ENCODE measurements at regions not wholly inside any gene's neighbourhood (a gene's known extent, or its start where the extent isn't known, plus 50 kb on each side); places are given as distances from the start of the nearest gene placed in this dataset.

GRCh38 chr9:89844075-89844474, 239.3 kb downstream of the GADD45G start (continued):
- no peak for TF ChIP-seq ZNF274 (IDR thresholded peaks at IDR 0.05; ENCODE audit: low read depth, low read length)
- TF ChIP-seq JUND (IDR thresholded peaks at IDR 0.05): no peak
- TF ChIP-seq, protein P1, sequence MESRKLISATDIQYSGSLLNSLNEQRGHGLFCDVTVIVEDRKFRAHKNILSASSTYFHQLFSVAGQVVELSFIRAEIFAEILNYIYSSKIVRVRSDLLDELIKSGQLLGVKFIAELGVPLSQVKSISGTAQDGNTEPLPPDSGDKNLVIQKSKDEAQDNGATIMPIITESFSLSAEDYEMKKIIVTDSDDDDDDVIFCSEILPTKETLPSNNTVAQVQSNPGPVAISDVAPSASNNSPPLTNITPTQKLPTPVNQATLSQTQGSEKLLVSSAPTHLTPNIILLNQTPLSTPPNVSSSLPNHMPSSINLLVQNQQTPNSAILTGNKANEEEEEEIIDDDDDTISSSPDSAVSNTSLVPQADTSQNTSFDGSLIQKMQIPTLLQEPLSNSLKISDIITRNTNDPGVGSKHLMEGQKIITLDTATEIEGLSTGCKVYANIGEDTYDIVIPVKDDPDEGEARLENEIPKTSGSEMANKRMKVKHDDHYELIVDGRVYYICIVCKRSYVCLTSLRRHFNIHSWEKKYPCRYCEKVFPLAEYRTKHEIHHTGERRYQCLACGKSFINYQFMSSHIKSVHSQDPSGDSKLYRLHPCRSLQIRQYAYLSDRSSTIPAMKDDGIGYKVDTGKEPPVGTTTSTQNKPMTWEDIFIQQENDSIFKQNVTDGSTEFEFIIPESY (IDR thresholded peaks at IDR 0.05; ENCODE audit: extremely low read depth, insufficient replicate concordance, low read length): no peak
- TF ChIP-seq RAD21 (IDR thresholded peaks at IDR 0.05; ENCODE audit: low read depth): no peak
- no peak for TF ChIP-seq EZH2 (IDR thresholded peaks at IDR 0.05)
- no peak for TF ChIP-seq FOSL1 (IDR thresholded peaks at IDR 0.05; ENCODE audit: low read depth)
- no peak for TF ChIP-seq MAX (IDR thresholded peaks at IDR 0.05)

DNA sequence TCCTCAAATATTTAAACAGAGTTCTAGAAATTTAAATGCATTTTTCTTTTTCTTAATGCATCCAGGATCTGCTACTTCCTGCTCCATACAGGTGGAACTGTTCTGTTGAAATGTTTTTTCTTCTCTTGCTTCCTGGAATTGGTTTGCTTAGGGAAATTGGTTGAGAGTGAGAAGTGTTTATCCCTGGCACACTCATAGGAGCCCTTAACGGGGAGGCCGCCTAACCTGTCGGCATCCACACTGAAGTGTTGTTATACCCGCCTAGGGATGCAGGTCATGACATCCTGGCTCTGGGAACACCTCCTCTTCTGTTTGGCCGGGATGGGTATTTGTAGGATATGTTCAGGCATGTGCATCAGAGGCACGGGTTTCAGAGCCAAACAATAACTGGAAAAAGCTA, 239.7 kb downstream of the GADD45G start:
- no TSS peak for BruUV-seq (replicated peaks)
- no peak overlapping the region for H2AFZ ChIP-seq (ENCODE audit: low read depth, low read length, poor library complexity, severe bottlenecking)
- H3K27me3 ChIP-seq (ENCODE audit: insufficient read depth, low read length): peaks cover 3% of the 10 kb centered on the region
- ChIA-PET POLR2A (no interaction called here), RAD21 (ENCODE audit: low non-redundant PET in 1 of 2, low total read pairs in 2 of 2, uncharacterized antibody in 2 of 2, unreplicated experiment in 2 of 2) (no interaction called here), CTCF (no interaction called here)
- DNase-seq (ENCODE audit: low read depth, low spot score): no peak
- intact Hi-C loops (cut with micrococcal nuclease): no loop called here
- TF ChIP-seq ZNF274 (IDR thresholded peaks at IDR 0.05; ENCODE audit: low read depth, low read length) (no peak), EZH2 (IDR thresholded peaks at IDR 0.05) (no peak), EZH2phosphoT487 (IDR thresholded peaks at IDR 0.05; ENCODE audit: borderline replicate concordance) (no peak), POLR2A (IDR thresholded peaks at IDR 0.05; ENCODE audit: borderline replicate concordance, extremely low read depth, insufficient read depth, insufficient read length) (no peak), YY1 (IDR thresholded peaks at IDR 0.05; ENCODE audit: extremely low read depth, insufficient replicate concordance, low read depth, low read length) (no peak), CBX3 (IDR thresholded peaks at IDR 0.05; ENCODE audit: low read depth) (no peak), SRF (IDR thresholded peaks at IDR 0.05; ENCODE audit: low read depth) (no peak), SIN3A (IDR thresholded peaks at IDR 0.05; ENCODE audit: low read depth) (no peak), ELF1 (IDR thresholded peaks at IDR 0.05; ENCODE audit: borderline replicate concordance, low read depth) (no peak), CEBPB (IDR thresholded peaks at IDR 0.05; ENCODE audit: low read depth) (no peak), MAX (IDR thresholded peaks at IDR 0.05) (no peak), POLR2AphosphoS5 (IDR thresholded peaks at IDR 0.05; ENCODE audit: low read depth, low read length) (no peak)
- TF ChIP-seq, protein P2, sequence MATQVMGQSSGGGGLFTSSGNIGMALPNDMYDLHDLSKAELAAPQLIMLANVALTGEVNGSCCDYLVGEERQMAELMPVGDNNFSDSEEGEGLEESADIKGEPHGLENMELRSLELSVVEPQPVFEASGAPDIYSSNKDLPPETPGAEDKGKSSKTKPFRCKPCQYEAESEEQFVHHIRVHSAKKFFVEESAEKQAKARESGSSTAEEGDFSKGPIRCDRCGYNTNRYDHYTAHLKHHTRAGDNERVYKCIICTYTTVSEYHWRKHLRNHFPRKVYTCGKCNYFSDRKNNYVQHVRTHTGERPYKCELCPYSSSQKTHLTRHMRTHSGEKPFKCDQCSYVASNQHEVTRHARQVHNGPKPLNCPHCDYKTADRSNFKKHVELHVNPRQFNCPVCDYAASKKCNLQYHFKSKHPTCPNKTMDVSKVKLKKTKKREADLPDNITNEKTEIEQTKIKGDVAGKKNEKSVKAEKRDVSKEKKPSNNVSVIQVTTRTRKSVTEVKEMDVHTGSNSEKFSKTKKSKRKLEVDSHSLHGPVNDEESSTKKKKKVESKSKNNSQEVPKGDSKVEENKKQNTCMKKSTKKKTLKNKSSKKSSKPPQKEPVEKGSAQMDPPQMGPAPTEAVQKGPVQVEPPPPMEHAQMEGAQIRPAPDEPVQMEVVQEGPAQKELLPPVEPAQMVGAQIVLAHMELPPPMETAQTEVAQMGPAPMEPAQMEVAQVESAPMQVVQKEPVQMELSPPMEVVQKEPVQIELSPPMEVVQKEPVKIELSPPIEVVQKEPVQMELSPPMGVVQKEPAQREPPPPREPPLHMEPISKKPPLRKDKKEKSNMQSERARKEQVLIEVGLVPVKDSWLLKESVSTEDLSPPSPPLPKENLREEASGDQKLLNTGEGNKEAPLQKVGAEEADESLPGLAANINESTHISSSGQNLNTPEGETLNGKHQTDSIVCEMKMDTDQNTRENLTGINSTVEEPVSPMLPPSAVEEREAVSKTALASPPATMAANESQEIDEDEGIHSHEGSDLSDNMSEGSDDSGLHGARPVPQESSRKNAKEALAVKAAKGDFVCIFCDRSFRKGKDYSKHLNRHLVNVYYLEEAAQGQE (IDR thresholded peaks at IDR 0.05; ENCODE audit: low read depth): no peak
- TF ChIP-seq, protein P1 (IDR thresholded peaks at IDR 0.05; ENCODE audit: extremely low read depth, insufficient replicate concordance, low read length): no peak
- H3K79me2 ChIP-seq (ENCODE audit: insufficient read depth, low read length): no peaks in the 10 kb centered on the region
- H3K9me3 ChIP-seq (ENCODE audit: control insufficient read depth in 1 of 2, insufficient read depth in 1 of 2, low read depth in 1 of 2, low read length in 2 of 2): no peaks in the 10 kb centered on the region; a peak in 1 of 4 replicates
- H3K4me3 ChIP-seq (replicated peaks in 1 of 2; ENCODE audit: low read depth in 1 of 2, low read length in 2 of 2): no peak overlapping the region
- no peaks in the 10 kb centered on the region for H3K4me1 ChIP-seq (ENCODE audit: control insufficient read depth in 1 of 2, insufficient read depth in 2 of 2, low read length in 2 of 2)
- ATAC-seq: no peak
- no peak overlapping the region for H3K4me2 ChIP-seq (ENCODE audit: low read length)
- no peak overlapping the region for H3K27ac ChIP-seq (ENCODE audit: low read depth, low read length)
- H4K20me1 ChIP-seq (ENCODE audit: insufficient read depth): no peaks in the 10 kb centered on the region
- no peaks in the 10 kb centered on the region for H3K36me3 ChIP-seq (ENCODE audit: control insufficient read depth in 1 of 2, insufficient read depth in 2 of 2, low read length in 2 of 2)
- H3K9me2 ChIP-seq (ENCODE audit: insufficient read depth): no peaks in the 10 kb centered on the region
- no peak overlapping the region for H3K9ac ChIP-seq (ENCODE audit: low read length)
